C1 segment of cervical spinal cord (tissue), 14 donors: ENCODE measurements at regions not wholly inside any gene's neighbourhood (a gene's known extent, or its start where the extent isn't known, plus 50 kb on each side); places are given as distances from the start of the nearest gene placed in this dataset.

ENCODE experiments used
- DNase-seq, 14 donors: peaks; one replicate each; lab custom pipeline; 2025; lab: John Stamatoyannopoulos, UW

GRCh38 chr1:47574451-47575165, 136.8 kb downstream of the FOXD2 start:
- DNase-seq = no peak

GRCh38 chr1:47575855-47576757, 138.3 kb downstream of the FOXD2 start:
- no peak for DNase-seq

GRCh38 chr1:47576758-47577115, 138.9 kb downstream of the FOXD2 start:
- no peak for DNase-seq

GRCh38 chr1:47577303-47578025, 139.6 kb downstream of the FOXD2 start:
- DNase-seq = peak in 1 of 14 donors; percentile 57

DNA sequence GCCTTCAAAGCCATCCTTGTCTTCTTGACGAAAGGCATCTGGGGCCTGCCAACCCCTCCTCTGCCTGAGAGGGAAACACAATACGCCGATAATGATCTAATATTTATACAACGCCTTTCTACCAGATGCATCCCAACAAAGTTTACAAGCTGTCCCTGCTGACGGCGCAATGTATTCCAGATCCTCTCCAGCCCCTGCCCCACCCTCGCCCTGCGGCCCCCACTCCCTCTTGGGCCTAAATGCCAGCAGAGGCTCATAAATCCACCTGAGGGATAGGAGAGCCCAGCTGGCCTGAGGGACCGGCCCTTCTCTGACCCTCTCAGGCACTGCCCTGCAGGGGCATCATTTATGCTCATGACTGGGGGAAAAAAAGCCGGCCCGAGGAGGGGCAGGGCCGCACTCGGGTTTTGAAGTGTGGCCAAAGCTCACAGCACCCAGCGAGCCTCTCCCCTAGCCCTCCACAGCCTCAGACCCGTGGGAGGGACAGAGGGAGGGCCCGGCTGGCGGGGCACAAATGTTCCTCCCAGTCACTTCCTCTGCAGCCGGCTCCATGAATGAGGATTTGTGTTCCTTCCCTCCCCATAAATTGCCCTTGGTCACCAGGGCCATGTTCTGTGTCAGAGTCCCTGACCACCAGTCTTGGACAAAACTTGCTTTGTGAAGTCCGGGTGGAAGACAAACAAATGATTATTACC, 140.3 kb downstream of the FOXD2 start:
- peak in 10 of 14 donors; percentile 23 to 73 (median 38) for DNase-seq

GRCh38 chr1:47578721-47579419, 141.0 kb downstream of the FOXD2 start:
- peak in 1 of 14 donors; percentile 53 for DNase-seq

DNA sequence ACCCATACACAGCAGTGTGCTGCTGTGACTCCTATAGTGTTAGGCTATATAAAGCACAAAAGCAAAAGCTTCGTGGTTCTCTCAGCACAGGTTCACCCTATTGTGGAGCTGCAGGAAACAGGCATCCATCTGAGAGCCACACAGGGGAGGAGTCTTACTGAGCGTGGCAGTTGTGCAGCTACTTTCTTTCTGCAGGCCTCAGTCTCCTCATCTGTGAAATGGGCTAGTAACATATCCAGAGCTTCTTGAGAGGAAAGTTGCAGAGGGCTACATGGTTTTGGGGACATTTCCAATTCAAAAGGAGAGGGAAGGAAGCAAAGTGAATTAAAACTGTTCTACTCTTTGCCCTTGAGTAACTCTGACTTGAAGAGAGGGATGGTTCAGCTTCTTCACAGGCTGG, 142.0 kb downstream of the FOXD2 start:
- DNase-seq = no peak

- no peak for DNase-seq
These were observed 142.7 kb downstream of the FOXD2 start for GRCh38 chr1:47580451-47580995.

DNA sequence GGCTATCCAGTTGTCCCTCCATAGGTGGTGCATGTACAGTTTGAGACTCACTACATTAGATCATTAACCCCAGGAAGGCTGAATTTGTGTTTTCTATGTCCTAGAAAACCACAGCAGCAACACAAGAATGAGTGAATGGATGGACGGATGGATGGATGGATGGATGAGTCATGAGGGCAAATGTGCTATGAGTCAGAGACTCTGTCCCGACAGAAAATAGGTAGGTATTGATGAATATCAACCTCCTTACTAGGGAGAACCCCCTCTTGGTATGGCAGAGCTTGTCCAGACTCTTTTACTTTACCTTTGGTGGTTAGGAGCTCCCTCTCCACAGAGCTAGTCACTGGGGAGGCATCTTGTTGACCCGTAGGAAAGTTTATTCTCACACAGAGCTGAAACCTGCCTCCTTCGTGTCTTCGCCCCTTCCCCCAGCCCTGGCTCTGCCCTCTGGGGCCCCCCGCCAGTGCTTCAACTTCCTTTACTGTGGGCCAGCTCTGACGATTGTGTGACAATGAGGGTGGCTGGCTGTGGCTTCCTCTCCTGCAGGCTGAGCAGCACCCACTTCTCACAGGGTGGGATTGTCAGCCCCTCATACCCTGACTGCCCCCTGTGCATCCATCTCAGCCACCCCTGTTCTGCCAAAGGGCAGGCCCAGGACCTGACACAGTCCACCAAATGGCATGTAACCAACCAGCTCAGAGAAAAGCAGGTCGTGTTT, 145.2 kb downstream of the FOXD2 start:
- no peak for DNase-seq

- DNase-seq = peak in 4 of 14 donors; percentile 10 to 45 (median 15)
These were observed 146.4 kb downstream of the FOXD2 start for GRCh38 chr1:47584249-47584648.

DNA sequence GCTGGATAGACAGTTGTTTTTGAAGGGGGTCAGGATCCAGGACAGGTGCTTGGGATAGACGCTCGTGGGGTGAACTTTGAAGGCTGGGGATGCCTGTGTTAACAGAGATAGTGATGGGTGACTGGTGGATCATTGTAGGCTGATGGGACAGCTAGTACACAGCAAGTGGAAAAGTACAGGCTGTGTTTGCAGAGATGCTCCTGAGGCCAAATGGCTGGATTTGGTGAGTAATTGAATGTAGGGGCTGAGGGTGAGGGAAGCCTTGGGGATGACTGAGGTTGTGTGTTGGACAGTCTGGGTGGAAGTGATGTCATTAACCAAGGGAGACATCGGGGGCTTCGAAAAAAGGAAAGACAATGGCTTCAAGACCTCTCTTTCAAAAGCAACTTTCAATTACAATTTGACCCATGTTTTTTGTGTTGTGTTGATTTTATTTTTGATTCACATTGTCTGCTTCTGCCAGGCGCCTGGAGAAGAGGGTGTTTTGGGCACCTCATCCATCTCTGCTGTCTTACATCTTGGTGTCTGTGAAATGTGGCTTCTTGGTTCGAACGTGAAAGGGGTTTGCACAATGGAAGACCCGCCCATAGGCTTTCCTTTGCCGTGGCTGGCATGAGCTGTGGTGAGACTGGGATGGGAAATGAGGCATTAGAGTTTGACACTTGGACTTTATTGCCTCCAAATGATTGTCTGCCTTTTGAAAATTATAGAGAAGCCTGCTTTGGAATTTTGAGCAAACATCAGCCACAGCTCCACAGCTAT, 147.5 kb downstream of the FOXD2 start:
- no peak for DNase-seq

DNA sequence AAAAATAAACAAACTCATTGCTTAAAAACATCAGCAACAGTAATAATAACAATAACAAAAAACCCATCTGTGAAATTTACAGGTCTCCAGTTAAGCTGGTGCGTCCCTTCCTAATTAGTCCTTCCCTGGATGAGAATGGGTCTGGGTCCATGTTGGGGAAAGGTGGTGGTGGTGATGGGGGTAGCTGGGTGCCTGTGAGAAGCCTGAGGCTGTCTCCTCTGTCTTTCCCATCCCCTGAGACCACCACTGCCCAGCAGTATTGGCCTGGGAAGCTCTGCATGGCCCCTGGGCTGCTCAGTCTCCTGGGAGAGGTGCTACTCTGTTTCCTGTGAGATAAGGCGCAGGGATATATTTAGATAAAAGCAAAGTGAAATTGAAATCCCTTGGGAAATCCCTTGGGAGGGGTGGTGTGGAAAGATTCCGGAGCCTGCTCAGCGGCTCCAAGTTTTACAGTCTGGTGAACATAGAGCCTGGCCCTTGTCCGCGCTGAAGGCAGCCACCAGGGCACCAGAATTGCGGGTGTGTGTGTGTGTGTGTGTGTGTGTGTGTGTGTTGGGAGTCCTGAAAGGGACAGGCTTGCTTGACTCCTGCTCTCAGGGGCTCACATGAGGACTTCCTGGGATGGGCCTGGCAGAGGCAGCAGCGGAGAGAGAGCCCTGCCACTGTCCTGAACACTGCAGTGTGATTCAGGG, 150.2 kb downstream of the FOXD2 start:
- DNase-seq = peak in 1 of 14 donors; percentile 17

GRCh38 chr1:47590523-47591225, 152.8 kb downstream of the FOXD2 start:
- no peak for DNase-seq

GRCh38 chr1:47591801-47592200, 154.0 kb downstream of the FOXD2 start:
- no peak for DNase-seq

- DNase-seq = no peak
These were observed 154.6 kb downstream of the FOXD2 start for GRCh38 chr1:47592296-47593012.

DNA sequence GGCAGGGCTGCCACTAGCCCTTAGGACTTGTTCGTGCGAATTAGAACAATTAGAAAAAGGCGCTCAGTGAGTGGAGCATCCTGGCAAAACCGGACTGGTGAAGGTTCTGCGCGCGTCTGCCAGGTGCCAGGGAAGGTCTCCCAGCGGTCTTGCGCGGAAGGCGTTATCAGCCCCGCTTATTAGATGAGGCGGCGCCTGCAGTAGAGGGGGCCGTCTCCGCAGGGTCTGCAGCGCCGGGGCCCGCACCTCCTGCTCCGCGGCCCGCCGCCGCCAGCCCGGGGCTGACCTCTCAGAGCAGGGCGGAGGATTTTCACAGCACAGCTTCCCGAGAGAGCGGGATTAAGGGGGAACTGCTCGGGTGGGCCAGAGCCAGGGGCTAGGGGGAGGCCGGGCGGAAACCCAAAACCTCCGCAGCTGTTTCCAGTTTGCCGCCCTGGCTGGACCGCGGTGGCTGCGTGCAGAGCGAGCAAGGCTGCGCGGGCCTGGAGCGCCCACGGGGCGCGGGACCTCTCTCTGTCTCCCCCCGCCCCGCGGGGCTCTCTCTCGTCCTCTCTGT, 155.2 kb downstream of the FOXD2 start:
- DNase-seq = no peak
